Liver (tissue), 8 donors: ENCODE measurements at regions not wholly inside any gene's neighbourhood (a gene's known extent, or its start where the extent isn't known, plus 50 kb on each side); places are given as distances from the start of the nearest gene placed in this dataset.

Source experiments
- DNase-seq: peaks from one replicate; pipeline ENCODE4 v3.0.0-alpha.2; 2017; ENCODE audit warnings: low spot score
- H3K27ac ChIP-seq, 2 donors: one replicate each; pipeline ENCODE4 v1.7.0; 2013; ENCODE audit warnings: inconsistent platforms in 2 of 2, low read length in 2 of 2, control low read depth in 1 of 2, low read depth in 1 of 2, mild to moderate bottlenecking in 1 of 2
- H3K27me3 ChIP-seq, 4 donors: one replicate each; pipeline versions ENCODE4 v1.6.1 to v1.7.0; 2013; ENCODE audit warnings: low read length in 3 of 4, inconsistent platforms in 1 of 4, mild to moderate bottlenecking in 1 of 4, moderate library complexity in 1 of 4; ENCODE audit not compliant: control insufficient read depth in 4 of 4, insufficient read depth in 4 of 4
- H3K36me3 ChIP-seq, 4 donors: one replicate each; pipeline versions ENCODE4 v1.6.1 to v1.7.0; 2013; ENCODE audit warnings: low read length in 3 of 4, mild to moderate bottlenecking in 3 of 4, low read depth in 1 of 4, moderate library complexity in 1 of 4; ENCODE audit not compliant: control insufficient read depth in 4 of 4, insufficient read depth in 3 of 4
- H3K4me1 ChIP-seq, 4 donors: one replicate each; pipeline versions ENCODE4 v1.6.1 to v1.7.0; 2013; ENCODE audit warnings: low read length in 3 of 4, mild to moderate bottlenecking in 3 of 4, moderate library complexity in 1 of 4; ENCODE audit not compliant: control insufficient read depth in 4 of 4, insufficient read depth in 4 of 4
- H3K4me3 ChIP-seq, 3 donors: one replicate each; pipeline versions ENCODE4 v1.6.1 to v1.7.0; 2013; ENCODE audit warnings: low read length in 3 of 3, control low read depth in 1 of 3, low read depth in 1 of 3, mild to moderate bottlenecking in 1 of 3
- H3K9ac ChIP-seq, 2 donors: one replicate each; pipeline ENCODE4 v1.7.0; 2013; ENCODE audit warnings: low read length in 2 of 2, mild to moderate bottlenecking in 2 of 2, moderate library complexity in 2 of 2, control low read depth in 1 of 2, low read depth in 1 of 2
- H3K9me3 ChIP-seq, 4 donors: one replicate each; pipeline versions ENCODE4 v1.6.1 to v1.7.0; 2013; ENCODE audit warnings: low read length in 3 of 4; ENCODE audit not compliant: control insufficient read depth in 4 of 4
- ATF3 ChIP-seq: IDR thresholded peaks from 2 replicates; pipeline ENCODE4 v1.6.1; 2016; ENCODE audit warnings: antibody characterized with exemption
- CTCF ChIP-seq: fragments of 150-350 bp; IDR thresholded peaks from 2 replicates; pipeline ENCODE4 v1.5.1; 2017; ENCODE audit warnings: improper control_type of control experiment, low read depth, low read length; ENCODE audit not compliant: missing input control
- EGR1 ChIP-seq, 2 donors: IDR thresholded peaks; 2 replicates each; pipeline ENCODE4 v1.6.1; 2016 to 2018; ENCODE audit warnings: antibody characterized with exemption in 2 of 2, low read depth in 2 of 2
- FOXA1 ChIP-seq: IDR thresholded peaks from 2 replicates; pipeline ENCODE4 v1.6.1; 2016; ENCODE audit warnings: antibody characterized with exemption
- GABPA ChIP-seq, 2 donors: IDR thresholded peaks in 1 of 2; conservative IDR thresholded peaks in 1 of 2; 2 replicates each; pipeline ENCODE4 v1.6.1; 2016; ENCODE audit warnings: antibody characterized with exemption in 2 of 2, mild to moderate bottlenecking in 1 of 2, moderate library complexity in 1 of 2
- HNF4A ChIP-seq, 2 donors: conservative IDR thresholded peaks; 2 replicates each; pipeline ENCODE4 v1.6.1; 2016; ENCODE audit warnings: antibody characterized with exemption in 2 of 2, mild to moderate bottlenecking in 2 of 2
- HNF4G ChIP-seq: IDR thresholded peaks from 2 replicates; pipeline ENCODE4 v1.6.1; 2016; ENCODE audit warnings: antibody characterized with exemption
- JUND ChIP-seq, 2 donors: IDR thresholded peaks; 2 replicates each; pipeline ENCODE4 v1.6.1; 2016; ENCODE audit warnings: antibody characterized with exemption in 2 of 2
- MAX ChIP-seq: IDR thresholded peaks from 2 replicates; pipeline ENCODE4 v1.6.1; 2016; ENCODE audit warnings: antibody characterized with exemption
- NR2F2 ChIP-seq: IDR thresholded peaks from 2 replicates; pipeline ENCODE4 v1.6.1; 2016; ENCODE audit warnings: antibody characterized with exemption
- RAD21 ChIP-seq, 2 donors: IDR thresholded peaks; 2 replicates each; pipeline ENCODE4 v1.6.1; 2016; ENCODE audit warnings: antibody characterized with exemption in 2 of 2, mild to moderate bottlenecking in 2 of 2
- REST ChIP-seq: IDR thresholded peaks from 2 replicates; pipeline ENCODE4 v1.6.1; 2016; ENCODE audit warnings: antibody characterized with exemption, mild to moderate bottlenecking
- SP1 ChIP-seq: IDR thresholded peaks from 2 replicates; pipeline ENCODE4 v1.6.1; 2018; ENCODE audit warnings: antibody characterized with exemption, mild to moderate bottlenecking
- TAF1 ChIP-seq: conservative IDR thresholded peaks from 2 replicates; pipeline ENCODE4 v1.6.1; 2016; ENCODE audit warnings: antibody characterized with exemption, mild to moderate bottlenecking
- YY1 ChIP-seq: IDR thresholded peaks from 2 replicates; pipeline ENCODE4 v1.6.1; 2016; ENCODE audit warnings: antibody characterized with exemption, mild to moderate bottlenecking
- WGBS: extraction: QIAGEN DNeasy Blood & Tissue Kit; methylation state at CpG from one replicate; pipeline ENCODE4 v1.1.7; 2013; 5-methylcytosine and 5-hydroxymethylcytosine counted together
- donor health status: healthy.
- donor health status: healthy.
- donor health status: healthy.
- donor health status: healthy.
- donor health status: healthy.

GRCh38 chr21:15247613-15248012 is 182.8 kb upstream of the NRIP1 start (continued):
- TF ChIP-seq FOXA1 (no peak), GABPA (IDR thresholded peaks at IDR 0.05 in 1 of 2, conservative IDR thresholded peaks at IDR 0.05 in 1 of 2) (no peak), HNF4G (no peak), EGR1 (IDR thresholded peaks at IDR 0.05; ENCODE audit: low read depth in 2 of 2) (no peak), YY1 (no peak), NR2F2 (no peak), ATF3 (no peak)

- no peak overlapping the region for H3K9ac ChIP-seq
- no peaks in the 10 kb centered on the region for H3K9me3 ChIP-seq
- peaks cover 0 to 1% (median 0%) of the 10 kb centered on the region in 4 donors for H3K36me3 ChIP-seq
- H3K4me3 ChIP-seq: no peak overlapping the region
- H3K4me1 ChIP-seq: peaks cover 0 to 2% (median 0%) of the 10 kb centered on the region in 4 donors
- WGBS: 93% methylated on average over 6 of the region's 6 CpGs
- H3K27me3 ChIP-seq: no peaks in the 10 kb centered on the region
- DNase-seq: no peak
- TF ChIP-seq YY1 (no peak), JUND (IDR thresholded peaks at IDR 0.05) (no peak), TAF1 (no peak), HNF4G (no peak), HNF4A (conservative IDR thresholded peaks at IDR 0.05) (no peak), ATF3 (no peak)
- no peak overlapping the region for H3K27ac ChIP-seq
Measured at GRCh38 chr21:15249285-15249993, 184.6 kb upstream of the NRIP1 start.

GRCh38 chr21:15250384-15250783 is 185.6 kb upstream of the NRIP1 start:
- no peaks in the 10 kb centered on the region for H3K27me3 ChIP-seq
- peaks cover 0 to 1% (median 0%) of the 10 kb centered on the region in 4 donors for H3K36me3 ChIP-seq
- H3K9me3 ChIP-seq: no peaks in the 10 kb centered on the region
- DNase-seq: no peak
- H3K4me1 ChIP-seq: peaks cover 0 to 2% (median 0%) of the 10 kb centered on the region in 4 donors
- 92% methylated on average over 2 of the region's 2 CpGs for WGBS
- no peak overlapping the region for H3K4me3 ChIP-seq
- no peak overlapping the region for H3K9ac ChIP-seq
- H3K27ac ChIP-seq: no peak overlapping the region
- TF ChIP-seq SP1: no peak
- TF ChIP-seq REST: no peak
- no peak for TF ChIP-seq HNF4G
- no peak for TF ChIP-seq JUND (IDR thresholded peaks at IDR 0.05)

GRCh38 chr21:15252431-15252830 is 187.6 kb upstream of the NRIP1 start:
- Histone ChIP-seq H3K4me1 (no peaks in the 10 kb centered on the region), H3K9me3 (no peaks in the 10 kb centered on the region), H3K27me3 (no peaks in the 10 kb centered on the region), H3K27ac (no peak overlapping the region), H3K9ac (no peak overlapping the region), H3K4me3 (no peak overlapping the region), H3K36me3 (peaks cover 0 to 1% (median 0%) of the 10 kb centered on the region in 4 donors)
- DNase-seq: no peak
- WGBS: 73% methylated on average over 3 of the region's 3 CpGs
- no peak for TF ChIP-seq TAF1
- no peak for TF ChIP-seq NR2F2
- TF ChIP-seq CTCF: no peak
- no peak for TF ChIP-seq EGR1 (IDR thresholded peaks at IDR 0.05; ENCODE audit: low read depth in 2 of 2)
- TF ChIP-seq RAD21 (IDR thresholded peaks at IDR 0.05): no peak
- TF ChIP-seq FOXA1: no peak
- no peak for TF ChIP-seq ATF3
- no peak for TF ChIP-seq MAX
